ENCODE measurements at regions not wholly inside any gene's neighbourhood (a gene's known extent, or its start where the extent isn't known, plus 50 kb on each side); places are given as distances from the start of the nearest gene placed in this dataset.

- no peak for DNase-seq
Measured at GRCh38 chr16:5498562-5498961, 401.0 kb upstream of the EEF2KMT start.

GRCh38 chr16:5496013-5496412 lies 398.4 kb upstream of the EEF2KMT start:
- DNase-seq, result no peak

DNA sequence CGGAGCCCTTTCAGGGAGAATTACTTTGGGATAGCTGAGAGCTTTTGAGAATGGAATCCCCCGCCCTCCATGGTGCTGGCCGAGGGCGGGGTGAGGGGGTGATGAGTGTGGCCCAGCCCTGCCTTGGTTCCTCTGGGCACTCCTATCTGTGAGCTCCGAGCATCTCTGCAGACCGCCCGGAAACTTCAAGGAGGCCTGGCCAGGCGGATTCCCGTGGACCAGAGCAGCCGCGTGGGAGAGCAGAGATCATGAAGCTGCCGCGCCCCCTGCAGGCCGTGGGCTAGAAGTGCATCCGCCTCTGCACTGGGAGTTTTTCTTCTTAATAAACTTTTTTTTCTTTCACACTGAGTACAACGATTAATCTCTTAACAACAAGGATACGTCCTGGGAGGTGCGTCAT lies 392.9 kb upstream of the EEF2KMT start:
- no peak for DNase-seq

DNA sequence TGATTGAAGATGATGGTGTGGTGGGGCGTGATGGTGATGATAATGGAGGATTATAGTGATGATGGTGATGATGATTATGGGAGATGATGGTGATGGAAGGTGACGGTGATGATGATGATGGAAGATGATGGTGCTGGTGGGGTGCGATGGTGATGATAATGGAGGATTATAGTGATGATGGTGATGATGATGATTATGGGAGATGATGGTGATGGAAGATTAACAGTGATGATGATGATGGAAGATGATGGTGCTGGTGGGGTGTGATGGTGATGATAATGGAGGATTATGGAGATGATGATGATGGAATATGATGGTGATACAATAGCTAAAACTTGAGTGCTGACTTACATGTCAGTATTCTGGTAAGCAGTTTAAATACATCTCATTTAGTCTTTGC lies 391.0 kb upstream of the EEF2KMT start:
- no peak for DNase-seq

DNA sequence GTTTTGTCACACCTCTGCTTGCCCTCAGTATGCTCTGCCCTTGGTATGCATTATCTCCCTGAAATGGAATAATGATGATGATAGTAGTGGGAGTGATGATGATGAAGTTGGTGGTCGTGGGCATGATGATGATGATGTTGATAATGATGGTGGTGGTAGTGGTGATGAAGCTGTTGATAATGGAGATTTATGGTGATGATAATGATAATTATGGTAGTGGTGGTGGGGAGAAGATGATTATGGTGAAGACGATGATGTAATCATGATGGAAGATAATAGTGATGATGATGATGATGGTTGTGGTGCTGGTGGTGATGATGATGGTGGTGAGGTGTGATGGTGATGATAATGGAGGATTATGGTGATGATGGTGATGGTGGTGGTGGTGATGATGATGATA lies 390.1 kb upstream of the EEF2KMT start:
- DNase-seq, result no peak

- no peak for DNase-seq
Measured at GRCh38 chr16:5482256-5482655, 384.7 kb upstream of the EEF2KMT start.

DNA sequence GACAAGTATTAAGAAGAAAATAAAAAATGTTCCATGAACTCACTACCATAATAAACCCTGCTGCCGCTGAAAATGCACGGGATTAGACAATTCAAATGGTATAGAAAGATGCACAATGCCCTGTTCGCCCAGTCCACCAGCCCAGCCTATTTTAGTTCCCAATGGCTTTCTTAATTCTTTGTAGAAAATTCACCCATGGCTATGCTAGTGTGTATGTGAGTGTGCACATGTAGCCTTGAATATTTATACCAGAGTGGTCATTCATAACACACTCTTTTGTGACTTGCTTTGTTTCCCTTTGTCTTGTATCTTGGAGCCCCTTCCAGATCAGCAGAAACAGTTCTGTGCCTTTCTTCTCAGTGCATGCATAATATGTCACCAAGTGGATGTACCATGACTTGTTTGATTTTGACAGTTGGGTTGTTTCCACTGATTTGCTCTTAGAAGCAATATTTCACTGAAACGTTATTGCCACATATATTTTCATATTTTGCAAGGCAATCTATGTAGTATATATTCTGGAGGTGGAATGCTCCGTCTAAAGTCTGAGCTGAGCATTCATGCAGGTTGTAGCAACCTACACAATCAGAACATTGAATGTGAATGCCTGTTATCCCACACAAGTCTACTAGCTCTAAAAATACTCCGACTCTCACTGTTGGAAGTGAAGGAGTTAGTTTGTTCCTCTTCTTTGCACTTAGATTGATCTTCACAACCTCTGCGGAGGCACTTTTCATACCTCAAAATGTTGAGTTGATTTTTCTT lies 383.0 kb upstream of the EEF2KMT start:
- no peak for DNase-seq

- no peak for DNase-seq
Measured at GRCh38 chr16:5479926-5480325, 382.3 kb upstream of the EEF2KMT start.

DNA sequence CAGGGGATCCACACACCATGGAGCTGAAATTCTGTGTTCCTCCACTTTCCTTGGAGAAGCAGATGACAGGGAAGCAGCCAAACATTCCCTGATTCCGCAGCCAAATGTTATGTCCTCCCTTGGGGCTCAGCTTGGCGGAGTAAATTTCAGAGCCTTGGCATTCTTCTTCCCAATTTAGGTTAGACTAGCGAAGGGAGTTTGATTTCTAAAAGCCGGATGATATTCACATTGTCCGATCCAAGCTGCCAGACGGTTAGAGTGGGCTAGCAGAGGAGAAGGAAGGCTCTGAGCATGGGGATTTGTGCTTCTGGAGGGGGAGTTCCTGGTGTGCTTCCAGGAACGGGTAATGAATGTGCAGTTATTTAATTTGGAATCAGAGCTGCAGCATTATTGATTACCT lies 380.4 kb upstream of the EEF2KMT start:
- DNase-seq, result no peak

GRCh38 chr16:5477251-5477650 lies 379.7 kb upstream of the EEF2KMT start:
- no peak for DNase-seq

GRCh38 chr16:5472552-5472951 lies 375.0 kb upstream of the EEF2KMT start:
- no peak for DNase-seq

GRCh38 chr16:5468488-5468887 lies 370.9 kb upstream of the EEF2KMT start:
- no peak for DNase-seq

DNA sequence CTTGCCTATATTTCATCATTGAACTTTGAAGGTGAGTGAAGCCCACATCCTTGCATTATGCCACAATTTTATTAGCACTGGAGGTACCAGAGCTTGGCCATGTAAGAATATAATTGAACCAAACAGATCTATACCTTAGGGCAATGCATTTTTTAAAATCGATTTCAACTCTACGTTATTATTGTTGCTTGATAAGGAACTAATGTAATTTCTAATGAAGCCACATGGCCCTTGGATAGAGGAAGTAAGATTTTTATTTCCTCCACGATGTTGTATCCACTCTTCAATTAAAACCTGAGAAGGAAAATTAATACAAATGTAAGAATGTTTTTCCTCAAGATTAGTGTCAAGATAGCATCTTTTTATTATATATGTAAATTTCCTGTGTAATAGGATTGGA lies 370.0 kb upstream of the EEF2KMT start:
- DNase-seq, result no peak

- no peak for DNase-seq
Measured at GRCh38 chr16:5466551-5466950, 369.0 kb upstream of the EEF2KMT start.

DNA sequence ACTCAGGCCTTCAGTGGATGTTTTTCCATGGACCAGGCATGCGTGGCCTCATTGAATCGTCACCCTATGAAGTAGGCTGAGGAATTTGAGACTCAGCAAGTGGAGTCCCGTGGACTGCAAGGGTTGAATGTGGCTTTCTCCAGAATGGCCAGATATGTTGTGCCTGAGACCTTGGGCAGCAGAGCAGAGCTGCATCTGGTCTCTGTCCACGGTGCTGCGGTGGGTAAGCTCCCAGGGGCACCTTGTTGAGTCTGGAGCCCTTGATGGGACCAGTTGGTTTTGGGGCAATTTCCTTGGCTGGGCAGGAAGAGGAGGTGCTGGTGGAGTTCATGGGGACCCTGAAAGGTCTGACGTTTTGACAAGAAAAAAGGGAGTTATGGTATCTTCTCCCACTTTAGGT lies 368.1 kb upstream of the EEF2KMT start:
- DNase-seq, result no peak

DNA sequence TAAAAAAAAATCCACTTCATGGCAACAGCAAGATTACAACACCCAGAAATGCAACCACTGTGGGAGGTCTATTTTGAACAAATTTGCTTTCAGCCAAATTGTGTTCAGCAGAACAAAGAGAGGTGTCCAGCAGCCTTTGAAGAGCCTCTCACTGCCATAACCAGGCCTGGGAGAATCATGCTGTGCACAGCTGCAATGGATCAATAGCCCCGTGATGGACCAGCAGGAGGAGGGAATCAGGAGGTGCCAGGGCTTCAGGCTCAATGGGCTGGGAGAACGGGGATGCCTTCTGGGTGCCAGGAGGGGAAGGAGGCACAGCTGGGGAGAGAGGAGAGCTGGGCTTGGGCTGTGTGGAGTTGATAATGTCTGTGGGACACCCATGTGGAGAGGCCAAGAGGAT lies 366.2 kb upstream of the EEF2KMT start:
- DNase-seq, result no peak

DNA sequence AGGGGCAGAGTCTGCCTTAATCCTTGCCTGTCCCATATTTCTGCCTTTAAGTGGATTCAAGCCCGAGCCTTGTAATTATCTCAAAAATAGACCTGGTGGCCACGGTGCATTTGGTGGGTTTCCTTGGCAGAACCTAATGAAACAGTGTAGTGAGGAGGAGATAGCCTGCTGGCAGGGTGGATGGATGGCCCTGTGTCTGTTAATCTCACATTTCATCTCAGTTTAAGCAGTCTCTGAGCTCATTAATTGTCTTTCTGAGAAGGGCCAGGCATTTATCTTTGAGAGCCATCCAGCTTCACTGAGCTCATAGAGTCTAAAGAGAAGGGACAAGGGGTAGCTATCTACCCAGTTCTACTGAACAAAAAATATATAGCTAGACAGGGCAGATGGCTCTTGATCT lies 364.0 kb upstream of the EEF2KMT start:
- no peak for DNase-seq

- DNase-seq, result no peak
Measured at GRCh38 chr16:5461141-5461540, 363.5 kb upstream of the EEF2KMT start.

GRCh38 chr16:5460701-5461100 lies 363.1 kb upstream of the EEF2KMT start:
- DNase-seq, result no peak

- DNase-seq, result no peak
Measured at GRCh38 chr16:5459863-5460262, 362.3 kb upstream of the EEF2KMT start.

DNA sequence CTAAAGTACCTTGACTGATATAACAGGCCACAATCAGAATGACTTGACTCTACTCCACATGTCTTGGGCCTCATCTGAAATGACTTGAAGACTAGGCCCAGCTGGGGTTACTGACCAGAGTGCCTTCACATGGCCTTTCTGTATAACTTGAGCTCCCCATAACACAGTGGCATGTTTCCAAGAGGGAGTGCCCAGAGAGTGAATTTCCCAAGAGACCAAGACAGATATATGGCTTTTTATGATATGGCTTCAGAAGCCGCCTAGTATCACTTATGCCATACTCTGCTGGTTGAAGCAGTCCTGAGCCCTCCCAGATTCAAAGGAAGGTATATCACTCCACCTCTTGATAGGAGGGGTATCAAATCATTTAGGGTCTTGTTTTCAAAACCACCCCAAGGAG lies 357.5 kb upstream of the EEF2KMT start:
- no peak for DNase-seq

GRCh38 chr16:5454349-5454748 lies 356.8 kb upstream of the EEF2KMT start:
- DNase-seq, result no peak

DNA sequence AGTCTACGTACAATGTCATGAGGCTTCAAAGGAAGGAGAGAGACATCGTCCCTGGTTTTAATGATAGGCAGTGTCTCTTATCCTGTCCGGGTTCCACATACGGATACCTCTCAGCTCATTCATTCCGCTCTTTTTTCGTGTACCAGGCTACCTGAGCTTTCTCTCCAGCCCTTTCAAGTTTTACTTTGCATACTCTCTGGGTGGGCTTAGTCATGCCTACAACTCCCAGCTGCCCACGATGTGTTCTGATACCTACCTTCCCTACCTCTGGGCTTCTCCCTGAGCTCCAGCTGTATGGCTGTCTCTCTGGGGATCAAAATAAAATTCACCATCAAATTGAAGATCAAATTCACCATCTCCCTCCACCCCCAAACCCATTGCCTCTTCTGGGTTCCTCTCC lies 354.0 kb upstream of the EEF2KMT start:
- no peak for DNase-seq

- DNase-seq, result no peak
Measured at GRCh38 chr16:5450409-5451104, 353.0 kb upstream of the EEF2KMT start.

- no peak for DNase-seq
Measured at GRCh38 chr16:5449901-5450300, 352.3 kb upstream of the EEF2KMT start.

Measured in effector CD4-positive, alpha-beta T cell (primary cell).